ENCODE measurements at regions not wholly inside any gene's neighbourhood (a gene's known extent, or its start where the extent isn't known, plus 50 kb on each side); places are given as distances from the start of the nearest gene placed in this dataset.

DNA sequence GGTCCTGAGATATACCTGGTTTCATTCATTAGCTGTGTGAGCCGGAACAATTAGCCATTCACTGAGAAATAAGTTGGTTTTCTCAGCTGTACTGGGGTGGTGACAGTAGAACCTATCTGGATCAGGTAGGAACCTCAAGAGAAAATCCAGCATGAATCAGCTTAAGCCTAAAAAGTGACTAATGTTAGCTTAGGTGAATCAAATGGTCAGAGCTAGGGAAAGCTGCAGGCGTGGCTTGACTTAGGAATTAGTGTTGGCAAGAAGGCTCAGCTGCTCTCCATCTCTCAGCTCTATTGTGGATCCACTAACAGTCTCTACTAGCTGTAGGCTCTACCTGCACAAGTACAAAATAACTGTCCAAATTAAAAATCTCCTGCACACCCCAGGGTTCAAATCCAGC lies 1025.5 kb downstream of the RAB28 start:
- TF ChIP-seq, protein P1, sequence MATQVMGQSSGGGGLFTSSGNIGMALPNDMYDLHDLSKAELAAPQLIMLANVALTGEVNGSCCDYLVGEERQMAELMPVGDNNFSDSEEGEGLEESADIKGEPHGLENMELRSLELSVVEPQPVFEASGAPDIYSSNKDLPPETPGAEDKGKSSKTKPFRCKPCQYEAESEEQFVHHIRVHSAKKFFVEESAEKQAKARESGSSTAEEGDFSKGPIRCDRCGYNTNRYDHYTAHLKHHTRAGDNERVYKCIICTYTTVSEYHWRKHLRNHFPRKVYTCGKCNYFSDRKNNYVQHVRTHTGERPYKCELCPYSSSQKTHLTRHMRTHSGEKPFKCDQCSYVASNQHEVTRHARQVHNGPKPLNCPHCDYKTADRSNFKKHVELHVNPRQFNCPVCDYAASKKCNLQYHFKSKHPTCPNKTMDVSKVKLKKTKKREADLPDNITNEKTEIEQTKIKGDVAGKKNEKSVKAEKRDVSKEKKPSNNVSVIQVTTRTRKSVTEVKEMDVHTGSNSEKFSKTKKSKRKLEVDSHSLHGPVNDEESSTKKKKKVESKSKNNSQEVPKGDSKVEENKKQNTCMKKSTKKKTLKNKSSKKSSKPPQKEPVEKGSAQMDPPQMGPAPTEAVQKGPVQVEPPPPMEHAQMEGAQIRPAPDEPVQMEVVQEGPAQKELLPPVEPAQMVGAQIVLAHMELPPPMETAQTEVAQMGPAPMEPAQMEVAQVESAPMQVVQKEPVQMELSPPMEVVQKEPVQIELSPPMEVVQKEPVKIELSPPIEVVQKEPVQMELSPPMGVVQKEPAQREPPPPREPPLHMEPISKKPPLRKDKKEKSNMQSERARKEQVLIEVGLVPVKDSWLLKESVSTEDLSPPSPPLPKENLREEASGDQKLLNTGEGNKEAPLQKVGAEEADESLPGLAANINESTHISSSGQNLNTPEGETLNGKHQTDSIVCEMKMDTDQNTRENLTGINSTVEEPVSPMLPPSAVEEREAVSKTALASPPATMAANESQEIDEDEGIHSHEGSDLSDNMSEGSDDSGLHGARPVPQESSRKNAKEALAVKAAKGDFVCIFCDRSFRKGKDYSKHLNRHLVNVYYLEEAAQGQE (IDR thresholded peaks at IDR 0.05; ENCODE audit: insufficient read depth in 1 of 2, low read depth in 2 of 2, low read length in 2 of 2): no peak
- TF ChIP-seq TAF1 (IDR thresholded peaks at IDR 0.05; ENCODE audit: borderline replicate concordance, insufficient read depth, low read length): no peak
- no peak for TF ChIP-seq SIN3A (IDR thresholded peaks at IDR 0.05; ENCODE audit: borderline replicate concordance, insufficient read depth, low read length)
